ENCODE measurements at regions not wholly inside any gene's neighbourhood (a gene's known extent, or its start where the extent isn't known, plus 50 kb on each side); places are given as distances from the start of the nearest gene placed in this dataset.
A peak's percentile ranks its signal among the peaks of the same experiment; 100 is the strongest.

DNA sequence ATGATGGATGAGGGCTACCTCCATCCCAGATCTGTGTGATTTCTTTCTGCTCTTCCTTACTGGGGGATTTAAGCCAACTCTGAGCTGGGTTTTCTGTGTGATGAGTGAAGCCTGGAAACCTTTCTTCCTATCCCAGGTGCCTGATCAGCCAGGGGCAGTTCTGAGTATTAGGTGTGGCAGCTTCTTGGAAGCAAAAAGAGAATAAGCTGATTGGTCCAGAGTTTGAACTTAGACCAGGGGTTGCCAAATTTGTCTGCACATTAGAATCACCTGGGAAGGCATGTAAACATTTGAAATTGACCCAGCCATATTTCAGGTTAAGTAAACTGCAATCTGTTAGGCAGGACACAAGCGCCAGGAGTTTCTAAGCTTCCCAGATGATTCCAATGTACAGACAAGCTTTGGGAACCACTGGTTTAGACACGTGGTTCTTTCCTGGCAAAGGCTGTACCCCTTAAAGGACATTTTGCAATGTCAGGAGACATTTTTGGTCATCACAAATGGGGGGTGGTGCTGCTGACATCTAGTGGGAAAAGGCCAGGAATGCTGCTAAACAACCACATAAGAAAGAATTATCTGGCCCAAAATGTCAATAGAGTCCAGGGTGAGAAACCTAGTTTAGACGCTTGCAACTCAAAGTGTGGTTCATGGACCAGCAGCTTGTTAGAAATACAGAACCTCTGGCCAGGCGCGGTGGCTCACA lies 160.5 kb upstream of the GHITM start:
- H3K27ac Mint-ChIP-seq = no peak overlapping the region
- H3K9me3 Mint-ChIP-seq = no peaks in the 10 kb centered on the region
- ATAC-seq (no peak), DNase-seq (ENCODE audit: low spot score in 2 of 2) (no peak)
- no peaks in the 10 kb centered on the region for H3K36me3 Mint-ChIP-seq

DNA sequence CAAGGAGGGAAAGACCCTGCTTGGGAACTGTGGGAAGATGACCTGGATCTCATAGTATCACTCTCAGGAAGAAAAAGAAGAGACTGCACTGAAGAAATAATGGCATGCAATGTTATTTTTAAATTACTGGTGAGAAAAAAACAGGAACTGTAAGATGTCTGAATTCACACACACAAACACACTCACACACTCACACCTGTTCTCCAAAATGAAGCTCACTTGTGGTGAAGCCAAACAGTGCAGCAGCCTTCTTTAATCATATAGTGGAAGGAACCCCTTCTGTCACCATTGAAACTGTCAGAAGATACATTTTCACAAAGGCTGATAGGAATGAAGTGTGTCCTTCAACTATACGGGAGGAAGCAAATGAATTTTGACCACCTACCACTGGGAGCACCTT lies 156.5 kb upstream of the GHITM start:
- Mint-ChIP-seq H3K36me3 (no peaks in the 10 kb centered on the region), H3K27ac (peak overlapping the region in 1 of 2 donors; percentile 58), H3K9me3 (no peaks in the 10 kb centered on the region)
- no peak for DNase-seq (ENCODE audit: low spot score in 2 of 2)
- no peak for ATAC-seq

GRCh38 chr10:83983578-83984255 lies 155.6 kb upstream of the GHITM start:
- no peaks in the 10 kb centered on the region for H3K9me3 Mint-ChIP-seq
- ATAC-seq (no peak), DNase-seq (ENCODE audit: low spot score in 2 of 2) (no peak)
- no peaks in the 10 kb centered on the region for H3K36me3 Mint-ChIP-seq
- peak overlapping the region; percentile 25 to 58 for H3K27ac Mint-ChIP-seq

GRCh38 chr10:83984256-83984640 lies 155.1 kb upstream of the GHITM start:
- no peak overlapping the region for H3K27ac Mint-ChIP-seq
- ATAC-seq (no peak), DNase-seq (ENCODE audit: low spot score in 2 of 2) (no peak)
- H3K9me3 Mint-ChIP-seq = peaks cover 0 to under 1% of the 10 kb centered on the region in 2 donors
- H3K36me3 Mint-ChIP-seq = no peaks in the 10 kb centered on the region

DNA sequence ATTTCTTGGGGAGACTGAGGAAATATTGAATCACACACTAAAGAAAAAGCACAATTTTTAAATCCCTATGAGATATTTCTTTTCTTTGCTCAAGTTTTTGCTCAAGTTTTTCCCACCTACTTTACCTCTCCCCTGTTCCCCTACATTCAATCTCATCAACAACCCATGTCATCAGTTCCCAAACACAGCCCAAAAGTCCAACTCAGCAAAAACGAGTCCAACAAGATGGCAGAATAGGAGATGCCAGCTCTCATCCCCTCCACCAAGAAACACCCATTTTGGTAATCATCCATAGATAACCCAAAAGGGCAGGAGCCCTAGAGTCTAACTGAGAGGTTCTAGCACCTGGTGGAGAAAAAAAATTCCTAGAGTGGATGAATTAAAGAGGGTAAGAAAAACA lies 152.5 kb upstream of the GHITM start:
- Mint-ChIP-seq H3K36me3 (no peaks in the 10 kb centered on the region), H3K27ac (no peak overlapping the region), H3K9me3 (peaks cover 0 to 5% of the 10 kb centered on the region in 2 donors)
- ATAC-seq (no peak), DNase-seq (ENCODE audit: low spot score in 2 of 2) (no peak)

DNA sequence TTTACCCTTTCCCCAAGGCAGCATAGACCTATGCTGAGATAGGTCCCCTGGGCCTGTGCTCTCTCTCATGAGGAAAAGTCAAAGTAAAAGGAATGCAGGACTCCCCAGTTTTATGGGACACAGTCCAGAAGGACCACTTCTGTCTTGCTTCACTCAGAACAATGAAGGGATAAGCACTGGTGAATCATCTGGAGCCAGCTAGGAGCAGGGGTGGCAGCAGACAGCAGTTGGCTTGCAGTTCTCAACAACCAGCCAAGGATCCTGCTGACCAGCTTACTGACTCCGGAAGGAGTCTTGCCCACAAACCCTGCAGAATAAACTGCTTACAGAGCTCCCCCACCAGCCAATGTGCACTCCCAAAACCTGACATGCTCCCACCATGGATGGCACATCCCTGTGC lies 152.1 kb upstream of the GHITM start:
- Mint-ChIP-seq H3K27ac (no peak overlapping the region), H3K36me3 (no peaks in the 10 kb centered on the region), H3K9me3 (peaks cover 0 to 5% of the 10 kb centered on the region in 2 donors)
- ATAC-seq (no peak), DNase-seq (ENCODE audit: low spot score in 2 of 2) (no peak)

GRCh38 chr10:83988435-83988834 lies 150.9 kb upstream of the GHITM start:
- ATAC-seq = no peak

GRCh38 chr10:83990126-83990525 lies 149.2 kb upstream of the GHITM start:
- no peak for ATAC-seq
- H3K27ac Mint-ChIP-seq = no peak overlapping the region
- no peak for DNase-seq (ENCODE audit: low spot score in 2 of 2)
- peaks cover 0 to 5% of the 10 kb centered on the region in 2 donors for H3K9me3 Mint-ChIP-seq
- no peaks in the 10 kb centered on the region for H3K36me3 Mint-ChIP-seq

More at GRCh38 chr10:83988435-83988834, 150.9 kb upstream of the GHITM start:
- no peak overlapping the region for H3K27ac Mint-ChIP-seq
- no peaks in the 10 kb centered on the region for H3K36me3 Mint-ChIP-seq
- H3K9me3 Mint-ChIP-seq = peaks cover 0 to 5% of the 10 kb centered on the region in 2 donors
- DNase-seq (ENCODE audit: low spot score in 2 of 2) = no peak

DNA sequence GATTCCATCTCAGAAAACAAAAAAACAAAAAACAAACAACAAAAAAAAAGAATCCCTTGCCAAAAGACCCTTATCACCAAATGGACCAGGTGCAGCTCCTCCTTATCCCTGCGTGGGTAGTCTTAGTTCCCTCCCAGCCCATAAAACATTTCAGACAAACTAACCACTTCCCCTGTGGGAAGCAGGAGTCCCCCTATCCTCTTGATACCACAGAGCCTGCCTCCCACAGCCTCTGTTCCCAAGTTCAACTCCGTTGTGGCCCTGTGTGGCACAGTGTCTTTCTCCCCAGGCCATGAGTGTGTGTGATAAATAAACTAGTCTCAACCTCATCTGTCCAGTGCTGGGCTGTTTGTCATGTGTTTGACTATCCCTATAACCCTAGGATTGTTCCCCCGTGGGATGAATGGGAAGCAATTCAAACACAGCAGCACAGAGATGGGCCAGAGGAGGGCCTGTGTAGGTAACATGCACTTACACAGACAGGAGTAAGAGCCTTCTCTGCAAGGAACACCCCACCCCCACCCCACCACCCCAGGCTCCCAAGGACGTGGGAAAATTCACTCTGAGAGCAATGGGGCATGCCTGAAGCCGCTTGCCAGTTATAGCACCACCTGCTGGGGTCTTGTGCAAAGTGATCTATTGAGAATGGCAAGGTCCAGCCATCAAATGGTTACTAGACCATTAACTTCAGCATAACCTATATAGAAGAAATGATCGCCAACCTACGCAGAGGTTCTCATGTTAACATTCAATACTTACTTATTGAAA lies 147.1 kb upstream of the GHITM start:
- DNase-seq (ENCODE audit: low spot score in 2 of 2) = peak in 1 of 2 donors; percentile 9

GRCh38 chr10:83994325-83994724 lies 145.0 kb upstream of the GHITM start:
- Mint-ChIP-seq H3K27ac (peak overlapping the region in 1 of 2 donors; percentile 78), H3K9me3 (peaks cover 0 to 3% of the 10 kb centered on the region in 2 donors)

More for the DNA sequence above, 147.1 kb upstream of the GHITM start:
- ATAC-seq = peak in 1 of 2 donors; percentile 46
- Mint-ChIP-seq H3K36me3 (no peaks in the 10 kb centered on the region), H3K27ac (no peak overlapping the region), H3K9me3 (peaks cover 0 to 5% of the 10 kb centered on the region in 2 donors)

DNA sequence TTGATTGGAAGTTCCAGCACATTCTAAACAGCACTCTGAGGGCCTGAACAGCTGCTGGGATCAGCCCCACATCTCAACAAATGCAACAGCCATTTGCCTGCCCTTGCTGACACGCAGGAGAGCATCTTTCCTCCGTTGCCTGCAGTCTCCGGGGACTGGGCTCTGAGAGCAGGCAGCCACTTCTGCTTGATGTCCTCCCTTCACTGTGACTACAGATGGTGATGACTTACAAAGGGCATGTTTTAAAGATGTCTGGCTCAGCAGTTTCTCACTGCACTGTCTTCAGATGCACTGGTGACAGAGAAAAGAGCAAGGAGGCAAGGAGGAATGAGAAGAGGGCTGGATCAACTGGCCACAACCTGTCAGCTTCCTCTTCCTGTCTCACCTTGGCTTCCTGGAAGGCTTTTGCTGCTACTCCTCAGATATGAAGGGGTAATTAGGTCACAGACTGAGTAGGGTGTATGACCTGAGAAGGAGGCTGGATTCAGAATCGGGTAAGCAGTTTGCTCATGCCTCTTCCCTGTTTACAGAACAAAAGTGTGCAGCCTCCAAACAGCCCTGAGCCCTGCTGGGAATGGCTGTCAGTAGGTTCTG lies 143.5 kb upstream of the GHITM start:
- no peak for ATAC-seq
- no peaks in the 10 kb centered on the region for H3K36me3 Mint-ChIP-seq
- no peak overlapping the region for H3K27ac Mint-ChIP-seq
- DNase-seq (ENCODE audit: low spot score in 2 of 2) = no peak
- no peaks in the 10 kb centered on the region for H3K9me3 Mint-ChIP-seq

More at GRCh38 chr10:83994325-83994724, 145.0 kb upstream of the GHITM start:
- no peak for ATAC-seq
- no peaks in the 10 kb centered on the region for H3K36me3 Mint-ChIP-seq
- no peak for DNase-seq (ENCODE audit: low spot score in 2 of 2)

DNA sequence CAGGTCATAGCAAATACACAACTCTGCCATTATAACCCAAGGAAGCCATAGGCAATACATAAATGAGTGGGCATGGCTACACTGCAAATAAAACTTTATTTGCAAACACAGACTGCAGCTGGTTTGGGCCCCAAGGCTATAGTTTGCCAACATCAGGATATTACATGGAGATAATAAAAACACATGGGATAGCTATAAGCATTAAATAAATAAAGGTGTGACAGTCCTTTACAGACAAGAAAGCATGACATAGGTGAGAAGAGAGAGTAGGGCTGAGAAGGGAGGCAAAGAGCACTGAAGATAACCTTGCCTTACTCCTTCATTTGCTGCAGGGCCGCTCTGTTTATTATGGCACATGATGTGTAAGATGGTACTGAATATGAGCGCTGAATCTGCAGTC lies 135.1 kb upstream of the GHITM start:
- DNase-seq (ENCODE audit: low spot score in 2 of 2) (no peak), ATAC-seq (no peak)
- Mint-ChIP-seq H3K27ac (no peak overlapping the region), H3K9me3 (no peaks in the 10 kb centered on the region), H3K36me3 (no peaks in the 10 kb centered on the region)

- DNase-seq (ENCODE audit: low spot score in 2 of 2) (no peak), ATAC-seq (no peak)
- H3K27ac Mint-ChIP-seq = no peak overlapping the region
- H3K9me3 Mint-ChIP-seq = no peaks in the 10 kb centered on the region
- H3K36me3 Mint-ChIP-seq = no peaks in the 10 kb centered on the region
Measured at GRCh38 chr10:84005403-84005802, 133.9 kb upstream of the GHITM start.

GRCh38 chr10:84007482-84007881 lies 131.8 kb upstream of the GHITM start:
- no peak overlapping the region for H3K27ac Mint-ChIP-seq
- H3K9me3 Mint-ChIP-seq = no peaks in the 10 kb centered on the region

GRCh38 chr10:84008878-84009277 lies 130.4 kb upstream of the GHITM start:
- peak in 1 of 2 donors; percentile 56 for ATAC-seq
- H3K27ac Mint-ChIP-seq = no peak overlapping the region
- peak in 1 of 2 donors; percentile 58 for DNase-seq (ENCODE audit: low spot score in 2 of 2)
- no peaks in the 10 kb centered on the region for H3K9me3 Mint-ChIP-seq
- H3K36me3 Mint-ChIP-seq = no peaks in the 10 kb centered on the region

More at GRCh38 chr10:84007482-84007881, 131.8 kb upstream of the GHITM start:
- ATAC-seq (no peak), DNase-seq (ENCODE audit: low spot score in 2 of 2) (no peak)
- H3K36me3 Mint-ChIP-seq = no peaks in the 10 kb centered on the region

DNA sequence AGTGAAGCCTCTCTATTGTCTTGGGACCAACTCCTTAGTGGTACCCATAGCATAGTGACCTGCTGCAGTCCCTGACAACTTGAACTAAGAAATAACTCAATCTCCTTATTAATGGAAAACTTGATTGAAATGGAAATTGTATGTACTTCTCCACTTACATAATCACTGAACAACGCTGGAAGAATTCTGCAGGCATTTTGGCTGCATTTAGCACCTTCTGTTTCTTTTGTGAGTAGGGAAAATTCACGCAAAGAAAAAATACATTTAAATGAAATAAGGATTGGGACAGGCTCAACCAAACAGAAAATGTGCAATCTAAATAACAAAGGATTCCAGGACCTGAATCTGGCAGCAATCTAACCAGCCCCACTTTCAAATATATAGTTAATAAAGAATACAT lies 126.9 kb upstream of the GHITM start:
- no peak overlapping the region for H3K27ac Mint-ChIP-seq
- ATAC-seq (no peak), DNase-seq (ENCODE audit: low spot score in 2 of 2) (no peak)
- peaks cover 0 to 4% of the 10 kb centered on the region in 2 donors for H3K36me3 Mint-ChIP-seq
- H3K9me3 Mint-ChIP-seq = peaks cover 0 to 2% of the 10 kb centered on the region in 2 donors

All from activated naive CD4-positive, alpha-beta T cell treated with anti-CD3 and anti-CD28 coated beads, Interleukin-2, amount 50 U/mL, for 72 hours (primary cell).